GDM1 (cell line): ENCODE measurements at regions not wholly inside any gene's neighbourhood (a gene's known extent, or its start where the extent isn't known, plus 50 kb on each side); places are given as distances from the start of the nearest gene placed in this dataset.

Source experiments
- DNase-seq: peaks from one replicate; lab custom pipeline; 2025; lab: John Stamatoyannopoulos, UW

DNA sequence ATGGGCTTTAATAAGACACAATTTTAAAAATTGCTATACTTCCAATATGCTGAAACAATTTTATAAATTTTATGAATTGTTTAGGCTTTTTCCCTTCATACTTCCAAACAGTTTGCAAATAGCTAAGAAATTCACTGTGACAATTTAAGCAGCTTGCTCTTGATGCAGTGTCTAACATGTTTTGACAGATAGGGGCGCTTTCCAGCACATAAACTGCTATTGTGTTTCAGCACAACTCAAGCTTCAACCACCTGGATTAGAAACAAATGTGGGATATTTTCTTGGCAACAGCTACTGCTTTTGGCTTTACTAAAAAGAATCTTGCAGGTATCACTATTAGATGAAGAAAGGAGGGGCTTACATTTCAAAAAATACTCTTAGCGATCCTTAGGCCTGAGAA is 565.8 kb upstream of the DPPA4 start:
- no peak for DNase-seq

DNA sequence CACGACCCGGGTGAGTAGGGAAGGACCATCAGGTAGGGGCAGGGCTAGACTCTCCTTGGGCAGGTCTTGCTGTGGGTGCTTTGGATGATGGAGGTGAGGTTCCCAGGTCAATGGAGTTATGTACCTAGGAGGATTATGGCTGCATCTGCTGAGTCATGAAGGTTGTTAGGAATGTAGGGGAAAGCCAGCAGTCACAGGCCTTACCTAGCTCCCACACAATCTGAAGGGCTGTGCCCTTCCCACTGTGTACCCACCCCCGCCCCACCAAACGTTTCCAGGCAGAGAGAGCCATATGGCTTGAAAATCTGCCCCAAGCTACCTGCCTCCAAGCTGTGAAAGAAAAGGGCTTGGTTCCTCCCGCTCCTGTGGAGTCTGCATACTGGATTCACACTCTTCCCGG is 573.4 kb upstream of the DPPA4 start:
- no peak for DNase-seq

DNA sequence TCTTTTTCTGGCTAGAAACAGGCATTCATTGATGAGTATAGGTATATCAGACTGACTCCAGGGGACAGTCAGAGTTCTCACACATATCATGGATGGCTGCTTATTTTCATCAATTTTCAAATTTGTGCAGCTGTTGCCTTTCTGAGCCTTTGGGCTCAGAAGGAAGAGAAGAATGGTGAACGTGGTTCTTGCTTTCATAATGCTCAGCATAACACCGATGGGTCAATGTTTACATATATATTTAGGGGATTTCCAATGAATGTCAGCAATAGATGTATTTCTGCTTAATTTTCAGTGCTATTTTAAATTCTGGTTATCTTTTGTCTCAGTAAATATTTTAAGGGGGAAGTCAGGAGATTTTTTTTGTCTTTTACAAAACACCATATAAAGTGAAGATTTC is 581.4 kb upstream of the DPPA4 start:
- no peak for DNase-seq

DNA sequence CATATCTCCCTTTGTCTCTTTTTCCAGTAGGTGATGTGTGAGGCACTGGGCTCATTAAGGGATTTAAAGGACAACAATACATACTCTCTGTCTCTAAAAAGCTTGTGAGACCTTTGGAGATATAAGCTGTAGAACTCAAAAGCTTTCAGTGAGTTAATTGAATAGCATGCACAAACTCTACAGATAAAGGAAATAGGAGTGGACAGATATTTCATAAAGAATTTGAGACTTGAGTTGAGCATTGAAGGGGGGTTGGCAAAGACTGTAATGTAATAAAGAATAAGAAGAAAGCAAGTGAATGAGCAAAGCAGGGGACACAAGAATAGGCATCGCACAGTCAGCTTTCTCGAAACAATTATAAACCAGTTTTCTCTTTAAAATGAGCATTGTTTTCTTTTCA is 583.4 kb upstream of the DPPA4 start:
- DNase-seq, result no peak

DNA sequence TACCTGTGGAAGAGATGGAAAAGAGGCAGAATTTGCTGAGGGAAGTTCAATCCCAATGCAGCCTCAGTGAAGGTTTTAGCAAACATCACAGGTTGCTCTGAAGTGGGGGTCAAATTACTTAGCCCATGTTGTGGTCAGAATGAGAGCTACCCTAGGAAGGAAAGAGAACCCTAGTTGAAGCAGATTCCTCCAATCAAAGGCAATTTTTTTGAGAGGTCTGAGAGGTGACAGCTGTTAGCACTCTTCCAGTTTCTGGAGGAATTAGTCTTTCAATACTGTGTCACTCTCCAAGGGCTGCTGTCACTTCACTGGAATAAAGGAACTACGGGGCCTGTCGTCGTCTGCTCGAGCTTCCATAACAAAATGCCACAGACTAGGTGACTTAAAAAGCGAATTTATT is 584.2 kb upstream of the DPPA4 start:
- no peak for DNase-seq

DNA sequence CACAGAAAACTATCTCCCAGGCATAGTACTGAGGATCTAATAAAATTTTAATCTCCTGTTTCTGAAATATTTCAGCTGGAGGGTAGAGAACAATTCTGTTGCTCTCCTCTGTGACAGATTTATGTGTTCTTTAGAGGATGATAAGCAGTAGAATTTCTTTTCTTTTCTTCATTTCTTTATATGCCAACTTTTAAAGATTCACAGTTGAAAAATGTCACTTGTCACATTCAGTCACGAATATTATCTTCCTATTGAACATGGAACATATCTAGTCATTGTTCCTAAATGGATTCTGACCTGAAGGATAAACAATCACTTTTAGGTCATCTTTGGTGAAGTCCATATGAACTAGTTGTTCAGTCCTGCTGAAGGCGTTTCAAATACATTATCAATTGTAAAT is 585.5 kb upstream of the DPPA4 start:
- no peak for DNase-seq

DNA sequence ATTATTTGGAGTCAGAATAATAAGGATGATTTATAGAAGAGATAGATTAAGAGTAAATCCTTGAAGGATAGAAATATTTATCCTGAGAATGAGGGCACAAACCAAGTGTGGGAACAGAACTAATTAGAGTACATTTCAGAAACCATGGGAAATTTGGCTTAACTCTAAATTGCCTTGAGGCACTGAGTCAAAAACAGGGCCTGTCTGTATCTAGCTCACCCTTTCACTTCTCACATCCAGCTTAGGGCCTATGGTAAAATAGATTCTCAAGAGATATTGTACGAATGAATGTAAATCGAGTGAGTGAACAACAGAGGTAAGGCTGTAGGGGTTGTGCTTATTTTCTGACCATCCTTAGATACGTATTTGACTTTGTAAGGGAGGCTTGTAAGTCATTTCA is 586.1 kb upstream of the DPPA4 start:
- DNase-seq, result no peak

DNA sequence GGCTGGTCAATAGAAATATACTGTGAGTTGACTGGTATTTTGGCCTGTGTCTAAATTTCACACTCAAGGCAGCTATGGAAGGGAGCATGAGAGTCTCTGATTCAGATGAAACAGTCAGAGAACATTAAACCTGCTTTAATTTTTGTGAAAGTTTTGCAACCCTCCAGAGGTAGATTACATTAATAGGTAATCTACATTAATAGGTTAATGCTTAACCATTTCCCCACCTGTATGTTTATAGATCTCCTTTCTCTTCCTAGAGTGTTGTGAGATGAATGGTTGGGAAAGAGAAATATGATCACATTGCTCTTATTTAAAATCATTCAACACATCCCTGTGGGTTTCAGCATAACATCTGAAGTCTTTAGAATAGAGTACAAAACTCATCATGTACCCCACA is 586.9 kb upstream of the DPPA4 start:
- DNase-seq, result no peak

DNA sequence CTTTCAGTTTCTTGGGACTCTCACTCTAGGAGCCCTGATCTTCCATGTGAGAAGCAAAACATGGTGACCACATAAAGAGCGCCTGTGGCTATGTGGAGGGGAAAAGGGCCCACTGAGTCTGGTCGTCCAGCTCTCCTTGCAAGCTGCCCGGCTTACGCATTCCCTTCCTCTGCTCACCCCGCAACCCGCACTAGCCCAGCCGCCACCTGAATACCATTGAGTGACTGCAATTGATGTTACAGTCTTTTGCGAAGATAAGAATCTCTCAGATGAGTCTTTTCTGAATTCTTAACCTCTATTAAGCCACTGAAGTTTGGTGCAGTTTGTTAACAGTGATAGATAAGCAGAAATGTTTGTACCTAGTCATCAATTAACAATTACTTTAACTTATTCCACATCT is 589.0 kb upstream of the DPPA4 start:
- no peak for DNase-seq

DNA sequence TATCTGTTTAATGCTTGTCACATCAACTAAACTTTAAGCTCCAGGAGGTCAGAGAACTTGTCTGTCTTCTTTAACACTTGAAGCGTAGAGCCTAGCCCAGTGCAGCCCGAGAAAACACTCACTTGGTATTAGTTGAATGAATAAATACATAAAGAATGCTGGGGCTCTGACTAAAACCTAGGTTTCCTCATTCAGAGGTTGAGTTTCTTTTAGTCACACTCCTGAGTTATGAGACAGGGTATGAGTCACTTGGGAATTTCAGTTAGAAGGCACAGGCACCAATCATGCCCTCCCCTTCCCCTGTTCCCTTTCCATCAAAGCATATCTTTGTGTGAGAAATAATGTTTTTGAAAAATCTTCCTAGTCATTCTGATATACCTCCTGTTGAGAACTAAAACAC is 589.8 kb upstream of the DPPA4 start:
- DNase-seq, result no peak

DNA sequence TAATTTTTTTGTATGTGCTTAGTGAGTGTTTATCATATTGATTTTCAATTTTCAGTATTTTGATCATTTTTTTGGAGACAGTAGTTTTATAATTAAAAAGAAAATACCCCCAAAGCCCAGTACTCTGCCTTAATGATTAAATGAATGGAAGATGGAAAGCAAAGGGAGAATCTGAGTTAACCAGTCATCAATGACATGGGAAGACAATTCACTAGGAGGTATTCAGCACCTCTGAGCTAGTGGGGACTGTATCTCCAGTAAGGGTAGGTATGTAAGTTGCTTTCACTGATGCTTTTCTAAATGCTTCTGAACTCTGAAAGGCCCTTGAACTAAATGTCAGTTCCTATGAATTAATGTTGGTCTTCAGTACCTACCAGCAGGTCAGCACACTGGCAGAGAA is 590.4 kb upstream of the DPPA4 start:
- DNase-seq, result no peak

DNA sequence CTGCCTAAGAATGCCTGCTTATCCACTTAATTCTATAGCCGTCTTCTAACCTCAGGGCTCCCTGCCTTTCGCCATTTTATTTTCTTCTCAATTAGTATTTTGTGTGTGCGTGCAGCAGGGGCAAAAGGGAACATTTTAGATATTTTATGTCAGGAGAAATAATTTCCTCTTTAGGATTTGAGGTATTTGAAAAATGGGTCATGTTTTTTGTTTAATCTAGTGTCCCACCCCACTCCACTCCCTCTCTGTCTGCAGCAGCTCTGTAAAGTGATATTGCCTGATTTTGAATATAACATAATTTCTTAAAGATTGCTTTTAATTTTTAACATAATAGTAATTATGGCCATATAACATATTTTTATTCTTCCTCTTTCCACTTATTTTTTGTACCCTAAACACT is 593.2 kb upstream of the DPPA4 start:
- DNase-seq, result no peak

DNA sequence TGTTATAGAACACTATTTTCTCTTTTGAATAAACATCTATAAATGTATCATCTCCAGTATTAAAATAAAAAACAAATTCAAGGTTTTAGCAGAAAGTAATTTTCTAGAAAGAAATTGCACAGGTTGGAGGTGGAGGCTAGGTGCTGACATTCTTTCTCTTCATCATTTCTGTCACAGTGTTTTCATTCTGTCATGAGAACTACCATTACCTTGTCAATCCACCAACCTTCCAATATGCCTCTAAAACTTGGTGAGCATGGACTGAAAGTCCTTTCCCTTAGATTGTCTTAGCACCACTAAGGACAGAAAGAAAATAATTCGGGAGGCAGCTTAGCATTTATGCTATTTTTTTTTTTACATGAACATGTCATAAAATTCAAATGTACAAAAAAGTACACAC is 596.2 kb upstream of the DPPA4 start:
- no peak for DNase-seq

DNA sequence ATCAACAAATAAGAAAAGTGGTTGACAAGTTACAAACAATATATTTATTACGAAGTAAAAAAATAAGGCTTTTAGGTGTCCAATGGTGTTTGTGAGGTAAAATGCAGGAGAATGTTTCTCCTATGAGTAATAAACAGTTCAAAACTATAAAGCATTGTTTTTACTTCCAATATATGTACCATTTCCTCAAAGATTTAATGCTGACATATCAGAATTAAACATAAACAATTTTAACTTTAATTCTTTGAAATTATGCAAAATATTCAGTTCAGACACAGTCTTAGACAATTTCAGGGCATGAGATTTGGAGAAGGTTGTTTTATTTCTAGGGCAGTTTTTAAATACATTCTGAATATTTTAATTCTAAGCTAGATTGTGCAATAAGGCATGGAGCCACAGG is 602.5 kb upstream of the DPPA4 start:
- no peak for DNase-seq

DNA sequence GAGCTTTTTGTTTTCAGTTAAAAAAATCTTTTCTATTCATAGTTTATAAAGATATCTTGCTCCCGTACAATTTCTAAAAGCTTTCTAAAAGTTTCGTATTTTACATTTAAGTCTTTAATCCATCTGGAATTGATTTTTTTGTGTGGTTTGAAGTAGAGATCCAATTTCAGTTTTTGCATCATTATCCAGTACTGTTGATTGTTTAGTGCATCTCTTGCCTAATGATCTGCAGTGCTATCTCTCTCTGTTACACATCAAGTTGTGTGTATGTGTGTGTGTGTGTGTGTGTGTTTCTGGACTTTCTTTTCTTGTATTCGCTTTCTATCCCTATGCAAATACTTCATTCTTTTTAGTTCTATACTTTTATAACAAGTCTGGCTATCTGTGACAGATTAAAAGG is 605.8 kb upstream of the DPPA4 start:
- DNase-seq, result no peak

DNA sequence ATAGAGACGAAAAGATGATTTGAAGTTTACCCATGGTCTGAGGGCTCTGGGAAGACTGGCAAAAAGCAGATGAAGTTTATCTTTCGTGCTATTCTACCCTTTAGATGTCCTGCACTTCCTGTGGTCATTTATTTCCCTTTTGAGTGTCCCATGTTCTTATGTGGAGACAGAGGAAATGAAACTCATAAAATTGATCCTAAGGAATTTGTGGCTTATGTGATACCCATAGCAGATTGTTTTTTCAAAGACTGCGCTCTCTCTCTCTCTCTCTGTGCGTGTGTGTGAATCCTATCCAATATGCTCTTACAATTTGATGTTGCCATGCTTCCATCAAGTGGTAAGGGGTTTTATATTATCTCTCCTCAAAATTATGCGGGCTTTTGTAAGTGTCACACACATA is 607.5 kb upstream of the DPPA4 start:
- DNase-seq, result no peak

DNA sequence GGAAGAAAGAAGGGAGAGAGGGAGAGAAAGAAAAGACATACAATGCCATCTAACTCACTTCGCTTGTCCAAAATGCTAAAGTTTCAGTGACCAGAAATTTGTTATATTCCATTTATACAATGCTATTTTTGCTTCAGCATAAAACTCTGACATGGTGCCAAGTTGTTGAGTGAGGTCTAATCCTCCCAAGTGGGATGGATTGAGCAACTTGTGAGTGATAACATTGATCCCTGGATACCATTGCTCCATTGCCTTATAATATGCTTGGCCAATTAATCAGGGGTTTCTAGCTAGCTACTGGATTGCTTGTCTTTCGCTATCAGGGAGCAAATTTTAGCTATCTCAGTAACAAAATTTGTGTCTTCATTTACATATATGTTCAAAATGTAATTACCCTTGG is 615.6 kb upstream of the DPPA4 start:
- DNase-seq, result no peak

DNA sequence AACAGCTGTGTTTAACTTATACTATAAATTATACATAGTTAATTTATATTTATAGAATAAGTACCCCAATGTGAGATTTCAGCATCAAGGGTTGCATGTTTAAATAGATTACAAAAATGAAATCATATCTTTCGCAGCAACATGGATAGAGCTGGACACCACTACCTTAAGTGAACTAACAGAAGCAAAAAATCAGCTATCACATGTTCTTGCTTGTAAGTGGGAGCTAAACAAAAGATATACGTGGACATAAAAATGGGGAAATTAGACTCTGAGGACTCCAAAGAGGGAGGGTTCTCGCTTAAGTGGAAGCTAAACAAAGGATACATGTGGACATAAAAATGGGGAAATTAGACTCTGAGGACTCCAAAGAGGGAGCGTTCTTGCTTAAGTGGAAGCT is 626.5 kb upstream of the DPPA4 start:
- no peak for DNase-seq

DNA sequence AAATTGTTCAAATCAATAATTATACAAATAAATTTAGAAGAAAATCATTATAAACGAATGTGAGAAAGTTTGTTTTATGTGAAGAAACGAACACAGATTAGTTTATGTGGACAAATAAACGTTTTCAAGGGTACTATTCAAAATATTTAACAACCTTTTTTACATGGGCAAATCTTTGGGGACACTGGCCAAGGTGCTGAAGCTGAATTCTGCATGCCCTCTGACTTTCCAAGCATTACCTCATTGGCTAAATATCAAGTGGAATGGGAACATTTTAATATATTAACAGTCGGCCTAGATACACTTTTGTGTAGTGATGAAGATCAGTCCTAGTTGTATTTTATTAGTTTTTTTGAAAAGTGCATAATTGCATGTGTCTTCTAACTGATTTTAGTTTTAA is 636.4 kb upstream of the DPPA4 start:
- no peak for DNase-seq

DNA sequence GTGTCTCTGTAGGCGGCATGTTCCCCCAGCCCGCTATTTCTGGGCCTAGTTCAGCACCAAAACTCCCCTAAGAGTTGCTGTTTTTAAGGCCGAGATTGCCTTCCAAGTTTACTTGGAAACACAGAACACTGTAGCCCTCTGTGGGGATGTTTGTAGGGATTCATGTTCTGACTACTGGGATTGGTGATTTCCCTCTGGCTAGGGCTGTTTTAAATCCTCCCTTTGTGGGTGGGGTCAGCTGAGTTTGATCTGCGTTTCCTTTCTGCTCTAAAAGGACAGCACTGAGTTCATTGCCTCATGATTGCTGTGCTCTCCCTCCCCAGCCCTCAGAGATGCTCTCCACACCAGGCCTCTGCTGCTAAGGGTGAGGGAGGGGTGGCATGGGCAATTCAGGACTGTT is 640.6 kb upstream of the DPPA4 start:
- DNase-seq, result no peak

DNA sequence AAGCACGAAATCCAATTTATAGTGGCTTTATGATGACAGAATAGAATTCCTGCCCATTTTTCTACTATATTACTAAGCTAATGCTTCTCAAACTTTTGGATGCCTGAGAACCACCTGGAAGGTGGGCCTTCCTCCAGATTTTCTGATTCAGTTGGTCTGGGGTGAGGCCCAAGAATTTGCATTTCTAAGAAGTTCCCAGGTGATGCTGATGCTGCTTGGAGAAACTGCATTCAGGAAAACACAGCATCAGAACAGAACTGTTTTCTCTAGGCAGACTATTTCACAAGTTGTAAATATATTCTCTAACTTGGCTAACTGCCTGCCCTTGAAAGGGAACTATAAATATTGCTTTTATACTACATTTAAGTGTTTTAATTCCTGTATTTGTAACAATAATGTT is 644.9 kb upstream of the DPPA4 start:
- DNase-seq, result no peak

DNA sequence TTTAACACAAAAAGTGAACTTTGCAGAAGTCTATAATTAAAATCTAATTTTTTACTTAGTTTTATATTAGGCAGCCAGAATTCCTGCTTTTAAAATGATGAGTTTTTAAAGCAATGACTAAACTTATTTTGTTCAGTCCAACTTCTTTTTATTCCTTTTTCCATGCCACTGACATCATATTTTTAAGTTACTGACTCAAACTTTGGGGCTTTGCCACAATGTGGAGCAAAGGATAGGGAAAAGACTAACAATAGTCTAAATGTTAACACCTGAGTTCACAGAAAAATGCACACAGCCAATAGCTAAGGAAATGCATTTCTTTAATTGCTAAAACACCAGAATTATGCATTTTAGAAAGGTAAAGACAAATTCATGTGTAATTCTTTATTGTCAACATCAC is 647.6 kb upstream of the DPPA4 start:
- no peak for DNase-seq

DNA sequence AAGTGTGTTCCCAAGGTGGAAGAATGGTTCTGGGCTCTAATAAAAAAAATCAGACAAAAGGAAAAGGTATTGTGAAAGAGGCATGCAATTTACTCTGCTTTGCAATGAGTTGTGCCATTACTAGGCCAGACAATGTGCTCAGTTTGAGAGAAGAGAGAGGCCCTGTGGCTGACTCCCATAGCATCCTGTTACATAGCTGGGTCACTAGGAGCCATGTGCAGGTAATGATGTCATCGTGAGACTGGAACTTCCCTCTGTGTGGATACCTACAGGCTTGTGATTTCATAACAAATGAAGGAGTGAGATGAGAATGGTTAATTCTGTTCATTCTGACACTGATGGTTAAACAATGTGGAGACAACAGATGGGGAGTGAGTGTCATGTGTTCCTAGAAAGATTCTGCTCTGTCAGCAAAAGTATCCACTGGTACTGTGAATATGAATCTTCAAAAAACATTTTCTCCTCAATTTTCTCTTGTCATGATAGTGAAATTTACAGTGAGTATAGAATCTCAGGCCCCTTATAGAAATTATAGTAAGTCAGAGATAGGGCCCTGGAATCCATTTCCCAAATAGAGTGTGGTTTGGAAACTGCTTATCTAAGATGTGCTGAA is 648.7 kb upstream of the DPPA4 start:
- DNase-seq, result no peak

DNA sequence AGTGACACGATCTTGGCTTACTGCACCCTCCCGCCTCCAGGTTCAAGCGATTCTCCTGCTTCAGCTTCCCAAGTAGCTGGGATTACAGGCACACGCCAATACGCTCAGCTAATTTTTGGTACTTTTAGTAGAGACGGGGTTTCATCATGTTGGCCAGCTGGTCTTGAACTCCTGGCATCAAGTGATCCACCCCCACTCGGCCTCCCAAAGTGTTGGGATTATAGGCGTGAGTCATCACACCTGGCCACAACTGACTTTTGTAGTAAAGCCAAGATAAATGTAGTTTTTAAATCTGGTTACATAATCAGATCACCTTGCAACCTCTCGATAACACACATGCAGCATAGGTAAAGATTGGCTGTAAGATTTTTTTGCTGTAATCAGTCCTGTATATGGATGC is 657.5 kb upstream of the DPPA4 start:
- no peak for DNase-seq

DNA sequence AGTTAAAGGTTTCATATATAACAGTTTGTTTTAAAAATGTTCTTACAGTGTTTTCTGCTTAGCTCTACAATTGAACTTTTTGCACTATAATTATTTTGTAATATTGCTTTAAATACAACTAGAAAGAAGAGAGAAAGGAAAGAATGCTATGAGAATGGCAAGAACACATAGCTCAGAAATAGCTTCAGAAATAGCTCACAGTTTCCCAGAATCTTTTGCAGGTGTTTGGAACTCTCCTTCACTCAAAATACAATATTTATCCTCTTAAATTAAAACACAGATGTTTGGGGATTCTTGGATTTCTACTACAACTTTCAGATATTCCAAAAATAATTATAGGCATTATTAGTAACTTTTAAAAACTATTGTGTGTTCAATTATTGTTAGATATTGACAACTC is 658.0 kb upstream of the DPPA4 start:
- no peak for DNase-seq
